AG20443 (cell line): ENCODE measurements at regions not wholly inside any gene's neighbourhood (a gene's known extent, or its start where the extent isn't known, plus 50 kb on each side); places are given as distances from the start of the nearest gene placed in this dataset.
A peak's percentile ranks its signal among the peaks of the same experiment; 100 is the strongest.
"Not testable (repeated sequence)": the region's sequence is repeated elsewhere in the genome, so short reads cannot be mapped to it uniquely, and the experiment has no call there.

ENCODE experiments used
- DNase-seq: peaks from one replicate; pipeline ENCODE4 v3.0.0; 2012; ENCODE audit warnings: low spot score, mixed read lengths

GRCh38 chrX:1903236-1903935, 288.5 kb downstream of the ASMT start:
- no peak for DNase-seq

GRCh38 chrX:1904663-1905218, 289.9 kb downstream of the ASMT start:
- no peak for DNase-seq

GRCh38 chrX:1906028-1906427, 291.2 kb downstream of the ASMT start:
- no peak for DNase-seq

- not testable (repeated sequence) for DNase-seq
Observed at GRCh38 chrX:1908996-1909395, 294.1 kb downstream of the ASMT start.

- no peak for DNase-seq
Observed at GRCh38 chrX:1909419-1910206, 294.8 kb downstream of the ASMT start.

GRCh38 chrX:1910207-1910470, 295.3 kb downstream of the ASMT start:
- no peak for DNase-seq

- DNase-seq = no peak
Observed at GRCh38 chrX:1911401-1912128, 296.7 kb downstream of the ASMT start.

- no peak for DNase-seq
Observed at GRCh38 chrX:1912193-1912592, 297.3 kb downstream of the ASMT start.

- no peak for DNase-seq
Observed at GRCh38 chrX:1914606-1915365, 299.9 kb downstream of the ASMT start.

GRCh38 chrX:1918780-1919179, 303.9 kb downstream of the ASMT start:
- no peak for DNase-seq

- DNase-seq = peak; percentile 16
Observed at GRCh38 chrX:1925053-1925481, 310.2 kb downstream of the ASMT start.

- DNase-seq = no peak
Observed at GRCh38 chrX:1928805-1929204, 313.9 kb downstream of the ASMT start.

- DNase-seq = no peak
Observed at GRCh38 chrX:1932231-1932630, 317.4 kb downstream of the ASMT start.

GRCh38 chrX:1933964-1934363, 319.1 kb downstream of the ASMT start:
- no peak for DNase-seq

GRCh38 chrX:1935805-1936204, 320.9 kb downstream of the ASMT start:
- no peak for DNase-seq

GRCh38 chrX:1938190-1938589, 323.3 kb downstream of the ASMT start:
- DNase-seq = no peak

- DNase-seq = no peak
Observed at GRCh38 chrX:1941321-1941720, 326.5 kb downstream of the ASMT start.

GRCh38 chrX:1945879-1946278, 331.0 kb downstream of the ASMT start:
- no peak for DNase-seq

- no peak for DNase-seq
Observed at GRCh38 chrX:1946974-1947373, 332.1 kb downstream of the ASMT start.
